ENCODE measurements at regions not wholly inside any gene's neighbourhood (a gene's known extent, or its start where the extent isn't known, plus 50 kb on each side); places are given as distances from the start of the nearest gene placed in this dataset.

- POLR2A ChIA-PET: no interaction called here
- H3K4me3 ChIP-seq (ENCODE audit: low read depth in 2 of 2, low read length in 2 of 2): no peak overlapping the region
- H3K4me1 ChIP-seq (ENCODE audit: control insufficient read depth, insufficient read depth, low read length): no peaks in the 10 kb centered on the region
- CTCF ChIA-PET: no interaction called here
- intact Hi-C loops (cut with micrococcal nuclease; ENCODE audit: unreplicated experiment): no loop called here
- no peak for TF ChIP-seq CTCF (IDR thresholded peaks at IDR 0.05)
- TF ChIP-seq POLR2AphosphoS5 (IDR thresholded peaks at IDR 0.05; ENCODE audit: low read depth, low read length): no peak
- TF ChIP-seq REST (IDR thresholded peaks at IDR 0.05; ENCODE audit: insufficient read depth in 1 of 2, low read depth in 2 of 2, low read length in 1 of 2): no peak
- no peak for TF ChIP-seq TCF7L2 (IDR thresholded peaks at IDR 0.05; ENCODE audit: low read depth, low read length)
- no peak for TF ChIP-seq SIN3A (IDR thresholded peaks at IDR 0.05; ENCODE audit: borderline replicate concordance, insufficient read depth, low read depth, low read length)
- BruUV-seq (replicated peaks): no TSS peak
- H3K9me3 ChIP-seq (ENCODE audit: control insufficient read depth, insufficient read depth, low read depth, low read length): no peaks in the 10 kb centered on the region
- no peaks in the 10 kb centered on the region for H3K27me3 ChIP-seq (ENCODE audit: control insufficient read depth, insufficient read depth, low read length)
- DNase-seq (ENCODE audit: low read depth, low spot score) (no peak), ATAC-seq (no peak)
- no peaks in the 10 kb centered on the region for H3K36me3 ChIP-seq (ENCODE audit: control insufficient read depth, insufficient read depth, low read length)
- in situ Hi-C loops (cut with HindIII; ENCODE audit: low pct_unique_long_range_greater_than_20kb, low sequenced_read_pairs): no loop called here
- H3K27ac ChIP-seq (ENCODE audit: low read length): no peak overlapping the region
Measured at GRCh38 chr13:23081901-23082300, 98.9 kb upstream of the SGCG start.

GRCh38 chr13:23086968-23087623 is 93.7 kb upstream of the SGCG start:
- intact Hi-C loops (cut with micrococcal nuclease; ENCODE audit: unreplicated experiment) (no loop called here), in situ Hi-C loops (cut with HindIII; ENCODE audit: low pct_unique_long_range_greater_than_20kb, low sequenced_read_pairs) (no loop called here)
- ChIA-PET POLR2A (no interaction called here), CTCF (no interaction called here)
- H3K4me1 ChIP-seq (ENCODE audit: control insufficient read depth, insufficient read depth, low read length): no peaks in the 10 kb centered on the region
- DNase-seq (ENCODE audit: low read depth, low spot score) (no peak), ATAC-seq (no peak)
- no peak overlapping the region for H3K27ac ChIP-seq (ENCODE audit: low read length)
- no peaks in the 10 kb centered on the region for H3K36me3 ChIP-seq (ENCODE audit: control insufficient read depth, insufficient read depth, low read length)
- no peaks in the 10 kb centered on the region for H3K27me3 ChIP-seq (ENCODE audit: control insufficient read depth, insufficient read depth, low read length)
- no peak for TF ChIP-seq REST (IDR thresholded peaks at IDR 0.05; ENCODE audit: insufficient read depth in 1 of 2, low read depth in 2 of 2, low read length in 1 of 2)
- no peak for TF ChIP-seq POLR2AphosphoS5 (IDR thresholded peaks at IDR 0.05; ENCODE audit: low read depth, low read length)
- no peak for TF ChIP-seq SIN3A (IDR thresholded peaks at IDR 0.05; ENCODE audit: borderline replicate concordance, insufficient read depth, low read depth, low read length)
- no peak for TF ChIP-seq CTCF (IDR thresholded peaks at IDR 0.05)
- no peaks in the 10 kb centered on the region for H3K9me3 ChIP-seq (ENCODE audit: control insufficient read depth, insufficient read depth, low read depth, low read length)
- no peak overlapping the region for H3K4me3 ChIP-seq (ENCODE audit: low read depth in 2 of 2, low read length in 2 of 2)
- BruUV-seq (replicated peaks): no TSS peak
